Immature natural killer cell (primary cell): ENCODE measurements at regions not wholly inside any gene's neighbourhood (a gene's known extent, or its start where the extent isn't known, plus 50 kb on each side); places are given as distances from the start of the nearest gene placed in this dataset.

Source experiments
- DNase-seq, 3 donors: peaks; one replicate each; pipeline ENCODE4 v3.0.0; 2022; ENCODE audit warnings: mixed read lengths in 1 of 3
- H3K27ac Mint-ChIP-seq, 6 donors: one replicate each; pipeline ENCODE4 v1.8.0; 2020; ENCODE audit warnings: mixed read lengths in 6 of 6, mild to moderate bottlenecking in 5 of 6, inconsistent platforms in 4 of 6, moderate library complexity in 3 of 6
- H3K27me3 Mint-ChIP-seq, 3 donors: one replicate each; pipeline ENCODE4 v1.8.0; 2020 to 2021; ENCODE audit warnings: low read depth in 3 of 3, mild to moderate bottlenecking in 3 of 3, mixed read lengths in 3 of 3, moderate library complexity in 3 of 3, inconsistent platforms in 1 of 3
- H3K36me3 Mint-ChIP-seq, 3 donors: one replicate each; pipeline ENCODE4 v1.8.0; 2020; ENCODE audit warnings: mixed read lengths in 3 of 3, inconsistent platforms in 2 of 3, mild to moderate bottlenecking in 2 of 3
- H3K4me1 Mint-ChIP-seq, 2 donors: one replicate each; pipeline ENCODE4 v1.8.0; 2020; ENCODE audit warnings: inconsistent platforms in 2 of 2, mild to moderate bottlenecking in 2 of 2, mixed read lengths in 2 of 2, moderate library complexity in 1 of 2
- H3K4me3 Mint-ChIP-seq, 5 donors: one replicate each; pipeline ENCODE4 v1.8.0; 2020; ENCODE audit warnings: mild to moderate bottlenecking in 5 of 5, mixed read lengths in 5 of 5, inconsistent platforms in 3 of 5, moderate library complexity in 3 of 5
- H3K9me3 Mint-ChIP-seq, 6 donors: one replicate each; pipeline ENCODE4 v1.8.0; 2020; ENCODE audit warnings: mild to moderate bottlenecking in 6 of 6, mixed read lengths in 6 of 6, inconsistent platforms in 4 of 6, moderate library complexity in 3 of 6

DNA sequence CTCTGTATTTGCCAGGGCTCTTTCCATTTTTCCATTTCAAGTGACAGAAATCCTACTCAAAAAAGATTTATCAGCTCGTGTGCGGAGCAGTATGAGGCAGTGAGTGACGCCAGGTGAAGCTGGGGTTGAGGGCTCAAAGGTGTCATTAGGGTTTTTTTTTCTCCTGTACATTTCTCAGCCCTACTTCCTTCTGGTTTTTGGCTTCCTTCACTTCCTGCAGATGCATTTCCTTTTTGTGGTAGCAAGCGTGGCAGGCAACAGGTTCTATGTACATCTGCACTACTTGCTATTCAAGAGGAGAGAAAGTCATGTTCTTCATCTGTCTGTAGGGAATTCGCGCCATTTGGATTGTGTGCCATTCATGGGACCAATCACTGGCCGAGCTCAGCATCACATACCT is 52.8 kb upstream of the AOAH start:
- peak; percentile 85 to 86 (median 86) for DNase-seq
- Mint-ChIP-seq H3K36me3 (peaks cover 0 to 13% (median 10%) of the 10 kb centered on the region in 3 donors), H3K4me1 (peaks cover 88 to 89% of the 10 kb centered on the region in 2 donors), H3K27ac (peak overlapping the region; percentile 97 to 99 (median 99)), H3K9me3 (peaks cover 0 to 5% (median 0%) of the 10 kb centered on the region in 6 donors), H3K4me3 (peak overlapping the region; percentile 83 to 89 (median 87)), H3K27me3 (peaks cover 10 to 32% (median 20%) of the 10 kb centered on the region in 3 donors)

DNA sequence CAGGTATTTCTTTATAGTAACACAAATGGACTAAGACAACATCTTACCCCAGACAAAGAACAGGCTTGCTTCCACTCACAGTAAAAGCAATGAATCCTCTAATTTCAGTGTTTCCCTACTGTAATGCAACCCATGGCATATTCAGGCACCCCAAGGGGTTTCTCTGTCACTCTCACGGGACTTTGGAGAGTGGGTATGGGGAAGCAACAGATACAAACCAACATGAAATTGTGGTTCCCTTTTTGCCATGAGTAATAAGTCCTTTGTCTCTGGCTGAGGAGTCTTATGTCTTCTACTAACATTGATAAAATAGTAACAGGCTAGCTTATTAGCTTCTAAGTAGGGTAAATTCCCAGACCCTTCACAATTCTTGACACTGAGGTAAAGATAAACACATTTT is 51.4 kb upstream of the AOAH start:
- peak overlapping the region; percentile 83 to 89 (median 87) for H3K4me3 Mint-ChIP-seq
- peaks cover 0 to 15% (median 4%) of the 10 kb centered on the region in 3 donors for H3K36me3 Mint-ChIP-seq
- DNase-seq, result no peak
- H3K4me1 Mint-ChIP-seq, result peaks cover 74 to 75% of the 10 kb centered on the region in 2 donors
- H3K27me3 Mint-ChIP-seq, result peaks cover 5 to 24% (median 16%) of the 10 kb centered on the region in 3 donors
- peak overlapping the region; percentile 97 to 99 (median 99) for H3K27ac Mint-ChIP-seq
- H3K9me3 Mint-ChIP-seq, result no peaks in the 10 kb centered on the region

DNA sequence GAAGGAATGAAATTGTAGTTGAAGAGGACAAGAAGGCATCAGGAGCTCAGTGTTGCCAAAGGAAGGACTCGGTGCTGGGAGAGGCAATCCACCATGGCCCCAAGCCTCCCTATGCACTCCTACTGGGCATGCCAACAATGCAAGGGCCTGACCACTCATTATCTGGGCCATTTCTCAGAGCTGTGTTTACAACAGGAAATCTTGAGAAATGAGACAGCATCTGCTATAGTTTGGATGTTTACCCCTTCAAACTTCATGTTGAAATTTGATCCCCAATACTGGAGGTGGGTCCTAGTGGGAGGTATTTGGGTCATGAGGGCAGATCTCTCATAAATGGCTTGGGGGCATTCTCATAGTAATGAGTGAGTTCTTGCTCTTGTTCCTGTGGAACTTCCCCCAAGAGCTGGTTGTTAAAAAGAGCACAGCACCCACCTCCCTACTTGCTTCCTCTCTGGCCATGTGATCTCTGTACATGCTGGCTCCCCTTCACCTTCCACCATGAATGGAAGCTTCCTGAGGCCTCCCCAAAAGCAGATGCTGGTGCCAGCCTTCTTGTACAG is 50.8 kb upstream of the AOAH start:
- peak overlapping the region; percentile 97 to 99 (median 99) for H3K27ac Mint-ChIP-seq
- peaks cover 5 to 21% (median 13%) of the 10 kb centered on the region in 3 donors for H3K27me3 Mint-ChIP-seq
- DNase-seq, result peak in 2 of 3 donors; percentile 44
- no peaks in the 10 kb centered on the region for H3K9me3 Mint-ChIP-seq
- H3K4me3 Mint-ChIP-seq, result peak overlapping the region; percentile 27 to 89 (median 83)
- peaks cover 69 to 71% of the 10 kb centered on the region in 2 donors for H3K4me1 Mint-ChIP-seq
- peaks cover 0 to 16% (median 4%) of the 10 kb centered on the region in 3 donors for H3K36me3 Mint-ChIP-seq
